CD4-positive, alpha-beta T cell treated with Interleukin-15 for 4 hours (primary cell): ENCODE measurements at regions not wholly inside any gene's neighbourhood (a gene's known extent, or its start where the extent isn't known, plus 50 kb on each side); places are given as distances from the start of the nearest gene placed in this dataset.

Experiments used
- DNase-seq: peaks from one replicate; pipeline ENCODE4 v3.0.0-alpha.2; 2020; ENCODE audit warnings: low spot score

DNA sequence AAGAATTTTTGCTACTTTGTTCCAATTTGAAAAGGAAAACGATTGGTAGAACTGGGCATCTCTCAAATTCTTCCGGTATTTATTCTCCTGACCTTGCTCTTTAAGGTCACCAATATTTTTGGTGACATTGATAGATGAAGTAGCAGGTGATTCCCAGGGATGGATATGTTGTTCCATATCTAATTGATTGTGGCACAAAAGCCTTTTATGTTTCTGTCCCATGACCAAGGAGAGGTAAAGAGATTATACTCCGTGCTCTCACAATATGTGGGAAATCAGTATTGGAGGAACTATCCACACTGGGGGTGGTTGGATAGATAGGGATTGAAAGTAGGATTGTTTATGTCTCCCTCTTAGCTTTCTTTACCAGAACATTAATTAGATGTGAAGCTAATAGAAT lies 61.7 kb upstream of the LRIG3 start:
- DNase-seq, result no peak

DNA sequence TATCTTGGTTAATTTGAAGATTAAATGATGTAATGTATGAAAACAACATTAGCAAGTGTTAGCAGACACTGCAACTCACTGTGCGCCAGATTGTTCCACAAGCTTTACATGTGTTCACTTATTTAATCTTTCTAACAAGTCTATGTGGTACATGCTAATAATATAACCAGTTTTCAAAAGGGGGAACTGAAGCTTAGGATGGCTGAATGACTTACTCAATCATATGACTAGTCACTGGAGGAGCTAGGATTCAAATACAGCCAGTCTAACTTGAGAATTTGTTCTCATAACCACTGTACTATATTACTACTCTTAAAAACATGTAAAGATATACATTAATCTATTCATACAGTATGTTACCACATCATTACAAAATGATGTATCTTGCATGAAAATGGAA lies 60.5 kb upstream of the LRIG3 start:
- no peak for DNase-seq

DNA sequence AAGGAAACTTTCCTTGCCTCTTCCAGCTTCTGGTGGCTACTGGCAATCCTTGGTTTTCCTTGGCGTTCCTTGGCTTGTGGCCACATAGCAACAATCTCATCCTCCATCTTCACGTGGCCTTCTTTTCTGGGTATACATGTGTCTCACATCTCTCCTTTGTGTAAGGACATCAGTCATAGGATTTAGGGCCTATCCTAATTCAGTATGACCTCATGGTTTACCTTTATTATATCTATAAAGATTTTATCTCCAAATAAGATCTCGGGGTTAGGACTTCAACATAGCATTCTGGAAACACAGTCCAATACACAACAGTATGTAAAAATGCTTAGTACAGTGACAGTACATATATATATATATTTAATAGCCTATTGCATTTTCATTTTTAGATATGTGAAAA lies 58.4 kb upstream of the LRIG3 start:
- no peak for DNase-seq

DNA sequence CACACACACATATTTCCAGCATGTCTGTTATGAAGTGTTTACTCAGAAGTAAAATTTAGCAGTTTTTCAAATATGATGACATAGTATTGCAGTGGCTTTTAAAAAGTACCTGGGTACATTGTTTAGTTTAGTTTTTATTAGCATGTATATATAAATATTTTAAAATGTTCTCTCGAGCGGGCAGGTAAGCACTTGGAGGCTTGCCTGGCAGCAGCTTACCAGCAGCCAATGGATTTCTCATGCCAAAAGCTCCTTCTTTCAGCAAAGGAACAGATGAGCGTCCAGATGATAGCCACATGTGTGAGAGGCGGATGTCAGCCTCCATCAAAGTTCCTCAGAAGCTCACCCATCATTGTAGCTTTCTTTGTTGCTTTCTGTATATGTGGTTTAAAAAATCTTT lies 57.2 kb upstream of the LRIG3 start:
- DNase-seq, result no peak

DNA sequence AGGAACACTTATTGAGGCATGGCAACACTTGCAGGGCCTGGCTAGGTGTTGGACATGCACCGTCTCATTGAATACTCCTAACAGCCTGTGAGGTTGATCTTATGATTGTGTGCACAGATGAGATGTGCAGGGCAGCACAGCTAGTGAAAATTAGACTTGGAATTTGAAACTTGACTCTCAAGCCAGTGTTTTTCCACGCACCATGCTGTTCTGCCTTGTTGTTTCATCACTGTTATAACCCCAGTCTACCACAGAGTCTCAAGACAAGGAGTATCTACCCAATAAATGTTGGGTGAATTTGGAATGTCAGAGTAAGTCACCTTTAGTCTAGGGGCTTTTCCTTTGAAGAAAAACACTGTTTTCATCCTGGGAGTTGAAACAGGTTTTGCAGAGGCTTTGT lies 55.8 kb upstream of the LRIG3 start:
- DNase-seq, result no peak
